NCI-H187 (cell line): ENCODE measurements at regions not wholly inside any gene's neighbourhood (a gene's known extent, or its start where the extent isn't known, plus 50 kb on each side); places are given as distances from the start of the nearest gene placed in this dataset.

Source experiments
- DNase-seq, 2 experiments: peaks; one replicate each; lab custom pipeline; 2025; lab: John Stamatoyannopoulos, UW

GRCh38 chr2:12059616-12060441, 313.4 kb downstream of the LPIN1 start:
- DNase-seq, result no peak

- DNase-seq, result no peak
Measured at GRCh38 chr2:12060886-12061285, 314.5 kb downstream of the LPIN1 start.

GRCh38 chr2:12061286-12062052, 315.0 kb downstream of the LPIN1 start:
- DNase-seq, result no peak

- peak; percentile 44 to 50 for DNase-seq
Measured at GRCh38 chr2:12062053-12062395, 315.6 kb downstream of the LPIN1 start.

GRCh38 chr2:12063210-12063609, 316.8 kb downstream of the LPIN1 start:
- no peak for DNase-seq

GRCh38 chr2:12064153-12064552, 317.7 kb downstream of the LPIN1 start:
- DNase-seq, result no peak

- DNase-seq, result no peak
Measured at GRCh38 chr2:12066116-12066515, 319.7 kb downstream of the LPIN1 start.

- no peak for DNase-seq
Measured at GRCh38 chr2:12066986-12067385, 320.6 kb downstream of the LPIN1 start.

- DNase-seq, result no peak
Measured at GRCh38 chr2:12068796-12069538, 322.5 kb downstream of the LPIN1 start.

GRCh38 chr2:12070153-12070552, 323.7 kb downstream of the LPIN1 start:
- DNase-seq, result no peak

GRCh38 chr2:12070581-12070980, 324.1 kb downstream of the LPIN1 start:
- no peak for DNase-seq

- no peak for DNase-seq
Measured at GRCh38 chr2:12071318-12071717, 324.9 kb downstream of the LPIN1 start.

- no peak for DNase-seq
Measured at GRCh38 chr2:12073217-12073852, 326.9 kb downstream of the LPIN1 start.

- no peak for DNase-seq
Measured at GRCh38 chr2:12074126-12074844, 327.9 kb downstream of the LPIN1 start.

- no peak for DNase-seq
Measured at GRCh38 chr2:12074845-12075217, 328.4 kb downstream of the LPIN1 start.

- DNase-seq, result no peak
Measured at GRCh38 chr2:12075603-12076002, 329.2 kb downstream of the LPIN1 start.

GRCh38 chr2:12076810-12077209, 330.4 kb downstream of the LPIN1 start:
- DNase-seq, result peak; percentile 80 to 84

GRCh38 chr2:12080360-12080759, 333.9 kb downstream of the LPIN1 start:
- DNase-seq, result no peak

GRCh38 chr2:12081481-12082210, 335.2 kb downstream of the LPIN1 start:
- DNase-seq, result no peak

GRCh38 chr2:12083081-12083581, 336.7 kb downstream of the LPIN1 start:
- peak in 1 of 2 experiments; percentile 13 for DNase-seq
